ENCODE measurements at regions not wholly inside any gene's neighbourhood (a gene's known extent, or its start where the extent isn't known, plus 50 kb on each side); places are given as distances from the start of the nearest gene placed in this dataset.

DNA sequence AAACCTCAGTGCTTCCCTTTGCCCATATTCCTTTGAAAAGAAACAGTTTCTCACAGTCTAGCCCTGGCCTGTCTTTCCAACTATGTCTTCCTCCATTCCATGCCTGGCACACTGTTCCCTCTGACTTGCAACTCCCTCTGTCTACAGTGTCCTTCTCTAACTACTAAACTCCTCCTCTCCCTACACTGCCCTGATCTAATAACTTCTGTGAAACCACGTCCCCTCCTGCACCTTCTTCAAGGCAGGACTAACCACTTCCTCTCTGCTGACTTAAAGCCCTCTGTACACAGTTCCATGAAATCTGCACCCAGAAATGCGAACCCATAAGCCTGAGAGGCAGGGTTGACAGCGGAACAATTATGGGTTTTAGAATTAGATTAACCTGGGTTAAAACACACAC lies 62.2 kb upstream of the ATP1B1 start:
- no peak for TF ChIP-seq ZNF274 (IDR thresholded peaks at IDR 0.05; ENCODE audit: low read depth, low read length)
- no peak for TF ChIP-seq YY1 (IDR thresholded peaks at IDR 0.05; ENCODE audit: insufficient read depth, insufficient read length)
- TF ChIP-seq SUZ12 (IDR thresholded peaks at IDR 0.05; ENCODE audit: extremely low read depth, insufficient read depth, insufficient read length): no peak
